ENCODE measurements at regions not wholly inside any gene's neighbourhood (a gene's known extent, or its start where the extent isn't known, plus 50 kb on each side); places are given as distances from the start of the nearest gene placed in this dataset.

GRCh38 chr3:76415384-76415783, 624.5 kb upstream of the ROBO2 start:
- Histone ChIP-seq H3K4me2 (ENCODE audit: control insufficient read depth, insufficient read depth) (no peak overlapping the region), H3K4me3 (no peak overlapping the region), H3K4me1 (ENCODE audit: control insufficient read depth, insufficient read depth, low read length) (no peaks in the 10 kb centered on the region), H3K9ac (ENCODE audit: control insufficient read depth, insufficient read depth, low read length) (no peak overlapping the region), H3K27me3 (replicated peaks in 1 of 2; ENCODE audit: control insufficient read depth in 2 of 2, insufficient read depth in 2 of 2, low read length in 1 of 2) (no peaks in the 10 kb centered on the region), H4K20me1 (ENCODE audit: control insufficient read depth, insufficient read depth) (no peaks in the 10 kb centered on the region), H2AFZ (ENCODE audit: control insufficient read depth, low read depth, low read length) (no peak overlapping the region), H3K36me3 (ENCODE audit: control insufficient read depth in 2 of 2, insufficient read depth in 2 of 2, low read length in 1 of 2) (no peaks in the 10 kb centered on the region), H3K27ac (ENCODE audit: control insufficient read depth, insufficient read depth) (no peak overlapping the region), H3K9me3 (replicated peaks; ENCODE audit: control insufficient read depth, insufficient read depth, low read length) (no peaks in the 10 kb centered on the region), H3K79me2 (ENCODE audit: control insufficient read depth, insufficient read depth, low read length) (no peaks in the 10 kb centered on the region)
- RAD21 ChIA-PET (ENCODE audit: unreplicated experiment), result no interaction called here
- in situ Hi-C loops (cut with MboI), result no loop called here
- SMC1A ChIA-PET (ENCODE audit: uncharacterized antibody, unreplicated experiment), result no interaction called here
- ATAC-seq, result no peak
- CTCF ChIA-PET, result no interaction called here
- 44% methylated on average over 2 of the region's 2 CpGs for WGBS (ENCODE audit: insufficient coverage, insufficient replicate concordance, low lambda C conversion rate, missing lambda C conversion rate)
- POLR2A ChIA-PET, result no interaction called here
- intact Hi-C loops (cut with micrococcal nuclease; ENCODE audit: unreplicated experiment), result no loop called here
- no TSS peak for BruUV-seq (replicated peaks)
- no peak for TF ChIP-seq JUND (IDR thresholded peaks at IDR 0.05; ENCODE audit: low read depth, low read length)
- TF ChIP-seq MXI1 (IDR thresholded peaks at IDR 0.05; ENCODE audit: low read depth, low read length), result no peak
- no peak for TF ChIP-seq ZNF384 (IDR thresholded peaks at IDR 0.05; ENCODE audit: borderline replicate concordance, low read depth, low read length)
- FAIRE-seq, result no peak
- no peak for DNase-seq (ENCODE audit: low read depth, low spot score)

GRCh38 chr3:76429581-76430177, 610.2 kb upstream of the ROBO2 start:
- POLR2A ChIA-PET, result no interaction called here
- no peaks in the 10 kb centered on the region for H3K9me3 ChIP-seq (replicated peaks; ENCODE audit: control insufficient read depth, insufficient read depth, low read length)
- RAD21 ChIA-PET (ENCODE audit: unreplicated experiment), result no interaction called here
- SMC1A ChIA-PET (ENCODE audit: uncharacterized antibody, unreplicated experiment), result no interaction called here
- no peak for ATAC-seq
- H3K36me3 ChIP-seq (ENCODE audit: control insufficient read depth in 2 of 2, insufficient read depth in 2 of 2, low read length in 1 of 2), result no peaks in the 10 kb centered on the region
- no peak overlapping the region for H3K27ac ChIP-seq (ENCODE audit: control insufficient read depth, insufficient read depth)
- H3K4me1 ChIP-seq (ENCODE audit: control insufficient read depth, insufficient read depth, low read length), result no peaks in the 10 kb centered on the region
- WGBS (ENCODE audit: insufficient coverage, insufficient replicate concordance, low lambda C conversion rate, missing lambda C conversion rate), result 0% methylated on average over 2 of the region's 2 CpGs
- intact Hi-C loops (cut with micrococcal nuclease; ENCODE audit: unreplicated experiment), result loop anchor here (10.0 kb wide), 1 partner anchor 55 kb away; no protein-coding TSS in a partner anchor
- no peak for FAIRE-seq
- CTCF ChIA-PET, result interaction anchor here (1.2 kb wide), 1 partner anchor 41 kb away, joined by 3 read pairs; no protein-coding TSS in a partner anchor
- in situ Hi-C loops (cut with MboI), result no loop called here
- H3K27me3 ChIP-seq (replicated peaks in 1 of 2; ENCODE audit: control insufficient read depth in 2 of 2, insufficient read depth in 2 of 2, low read length in 1 of 2), result no peaks in the 10 kb centered on the region
- no TSS peak for BruUV-seq (replicated peaks)
- no peak overlapping the region for H3K4me3 ChIP-seq
- H4K20me1 ChIP-seq (ENCODE audit: control insufficient read depth, insufficient read depth), result no peaks in the 10 kb centered on the region
- TF ChIP-seq SUZ12 (IDR thresholded peaks at IDR 0.05; ENCODE audit: unreplicated experiment) (no peak), ZNF24 (IDR thresholded peaks at IDR 0.05) (no peak), HDAC2 (IDR thresholded peaks at IDR 0.05) (no peak), PAX5 (IDR thresholded peaks at IDR 0.05; ENCODE audit: borderline replicate concordance, low read depth, low read length) (no peak), SUPT20H (IDR thresholded peaks at IDR 0.05; ENCODE audit: borderline replicate concordance, control insufficient read depth, low read depth, low read length) (no peak), HSF1 (IDR thresholded peaks at IDR 0.05; ENCODE audit: low read depth, low read length) (no peak), MYB (IDR thresholded peaks at IDR 0.05; ENCODE audit: borderline replicate concordance, low read depth, low read length) (no peak)
- no peak overlapping the region for H2AFZ ChIP-seq (ENCODE audit: control insufficient read depth, low read depth, low read length)
- no peak overlapping the region for H3K4me2 ChIP-seq (ENCODE audit: control insufficient read depth, insufficient read depth)
- H3K79me2 ChIP-seq (ENCODE audit: control insufficient read depth, insufficient read depth, low read length), result no peaks in the 10 kb centered on the region
- no peak for DNase-seq (ENCODE audit: low read depth, low spot score)
- H3K9ac ChIP-seq (ENCODE audit: control insufficient read depth, insufficient read depth, low read length), result no peak overlapping the region
